HG03139 (cell line): ENCODE measurements at regions not wholly inside any gene's neighbourhood (a gene's known extent, or its start where the extent isn't known, plus 50 kb on each side); places are given as distances from the start of the nearest gene placed in this dataset.

Experiments used
- ATAC-seq: cut with Tn5 transposase; IDR thresholded peaks from one replicate; pipeline ENCODE4 v1.9.1; 2021; ENCODE audit not compliant: unreplicated experiment

DNA sequence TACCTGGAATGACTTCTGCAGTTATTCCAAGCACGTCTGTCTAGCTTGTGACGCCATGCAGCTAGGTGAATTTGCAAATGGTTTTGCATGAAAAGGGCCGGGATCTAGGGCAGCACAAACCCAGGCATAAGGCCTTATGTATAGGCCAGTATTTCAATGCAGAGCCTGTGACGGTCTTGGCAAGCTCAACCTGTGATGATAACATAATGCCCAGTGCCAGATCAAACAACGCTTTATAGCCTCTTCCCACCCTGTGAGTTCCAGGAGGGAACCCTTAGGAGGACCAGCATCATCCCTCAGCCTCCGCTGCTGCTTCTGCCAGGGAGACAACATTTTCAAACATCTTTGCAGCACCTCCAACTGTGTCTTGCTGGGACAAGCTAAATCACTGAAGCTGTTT lies 390.7 kb downstream of the INHBA start:
- no peak for ATAC-seq

DNA sequence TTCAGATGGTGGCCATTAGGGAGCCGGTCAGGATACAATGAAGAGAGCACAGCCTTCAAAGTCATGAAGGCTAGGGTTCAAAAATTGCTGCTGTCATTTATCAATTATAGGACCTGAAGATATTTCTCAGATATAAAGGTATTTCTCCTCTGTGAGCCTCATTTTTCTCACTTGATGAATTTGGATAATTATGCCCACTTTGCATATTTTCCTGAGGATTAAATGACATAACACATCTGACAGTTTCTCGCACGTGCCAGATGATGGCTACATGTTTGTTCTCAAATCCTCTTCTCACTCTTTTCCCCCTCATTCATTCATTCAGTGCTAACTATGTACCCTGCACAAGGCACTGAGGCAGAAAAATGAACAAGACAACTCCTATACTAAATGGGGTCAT lies 391.6 kb downstream of the INHBA start:
- no peak for ATAC-seq

DNA sequence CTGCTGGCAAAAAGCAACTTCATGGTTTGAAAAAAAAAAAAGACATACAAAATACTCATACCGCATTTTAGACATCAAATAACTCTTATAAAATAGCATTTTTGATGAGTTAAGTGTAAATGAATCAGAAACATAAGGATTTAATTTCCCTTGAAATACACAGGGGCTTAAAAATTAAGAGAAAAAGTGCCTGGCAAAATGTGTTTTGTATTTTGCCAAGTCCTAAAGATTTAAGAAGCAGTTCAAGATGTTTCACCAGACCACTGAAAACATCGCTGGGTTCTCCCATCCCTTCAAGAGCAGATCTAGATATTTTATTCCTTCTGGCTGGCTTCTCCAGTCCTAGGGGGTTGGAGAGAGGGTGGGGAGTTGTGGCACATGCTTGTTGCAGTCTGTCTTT lies 396.4 kb downstream of the INHBA start:
- ATAC-seq, result no peak

DNA sequence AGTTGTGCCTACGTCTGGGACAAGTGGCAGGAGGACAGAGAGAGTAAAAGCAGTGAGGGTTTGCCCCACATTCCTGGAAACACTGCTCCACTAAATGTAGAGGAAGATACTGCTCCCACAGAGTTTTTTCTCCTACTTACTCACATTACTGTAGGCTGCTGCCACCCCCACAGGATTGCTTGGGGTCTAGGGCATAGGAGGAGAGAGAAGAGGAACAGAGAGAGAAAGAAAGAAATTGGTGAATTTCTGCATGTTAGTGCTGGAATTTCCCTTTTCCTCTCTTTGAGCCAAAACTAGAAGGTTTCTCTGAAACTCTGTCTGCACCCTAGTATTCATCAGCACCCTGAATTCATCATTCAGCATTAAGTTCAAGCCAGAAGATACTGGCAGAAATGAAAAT lies 397.9 kb downstream of the INHBA start:
- no peak for ATAC-seq

DNA sequence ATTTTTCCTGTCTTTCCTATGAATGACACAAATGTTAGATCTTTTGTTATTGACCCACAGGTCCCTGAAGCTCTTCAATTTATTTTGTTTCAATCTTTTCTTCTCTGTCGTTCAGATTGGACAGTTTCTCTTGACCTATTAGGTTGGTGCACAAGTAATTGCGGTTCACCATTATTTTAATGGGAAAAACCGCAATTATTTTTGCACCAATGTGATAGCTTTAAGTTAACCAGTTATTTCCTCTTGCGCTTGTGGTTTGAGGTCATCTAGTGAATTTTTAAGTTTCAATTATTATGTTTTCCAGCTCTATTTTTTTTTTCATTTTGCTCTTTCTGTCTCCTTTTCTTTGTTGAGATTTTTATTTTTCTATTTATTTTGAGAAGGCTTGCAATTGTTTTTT lies 399.2 kb downstream of the INHBA start:
- ATAC-seq, result no peak

DNA sequence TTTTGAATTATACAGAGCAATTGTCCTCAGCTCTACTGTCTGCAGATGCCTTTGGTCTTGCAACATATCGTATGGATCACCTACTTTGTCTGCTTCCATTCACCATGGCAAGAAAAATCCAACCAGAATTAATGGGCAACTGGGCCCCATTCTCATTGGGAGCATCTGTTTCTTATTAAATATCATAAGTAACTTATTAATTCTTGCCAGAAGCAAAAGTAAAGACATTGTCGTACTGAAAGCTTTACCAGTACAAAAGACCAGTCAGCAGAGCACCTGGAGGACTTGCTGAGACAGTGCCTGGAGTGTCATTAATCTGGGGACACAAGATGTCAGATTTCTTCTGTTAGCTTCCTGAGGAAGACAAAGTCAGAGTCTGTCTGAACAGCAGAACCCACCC lies 404.5 kb downstream of the INHBA start:
- ATAC-seq, result no peak

DNA sequence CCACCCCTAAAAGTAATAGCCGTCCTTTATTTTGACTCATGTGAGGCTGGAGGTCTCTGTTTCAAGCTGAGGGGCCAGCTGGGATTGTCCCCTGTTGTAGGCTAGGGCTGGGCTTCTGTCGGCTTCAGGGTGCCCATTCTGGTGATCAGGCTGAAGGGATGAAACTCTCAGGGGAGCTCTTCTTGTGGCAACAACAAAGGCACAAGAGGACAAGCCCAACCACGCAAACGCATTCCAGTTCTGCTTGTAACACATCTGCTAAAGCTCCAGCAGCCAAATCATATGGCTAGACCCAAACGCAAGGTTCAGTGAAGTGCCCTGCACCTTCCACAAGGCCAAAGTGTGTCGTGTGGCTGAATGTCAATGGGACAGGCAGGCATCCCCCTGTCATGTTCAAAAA lies 405.7 kb downstream of the INHBA start:
- no peak for ATAC-seq

DNA sequence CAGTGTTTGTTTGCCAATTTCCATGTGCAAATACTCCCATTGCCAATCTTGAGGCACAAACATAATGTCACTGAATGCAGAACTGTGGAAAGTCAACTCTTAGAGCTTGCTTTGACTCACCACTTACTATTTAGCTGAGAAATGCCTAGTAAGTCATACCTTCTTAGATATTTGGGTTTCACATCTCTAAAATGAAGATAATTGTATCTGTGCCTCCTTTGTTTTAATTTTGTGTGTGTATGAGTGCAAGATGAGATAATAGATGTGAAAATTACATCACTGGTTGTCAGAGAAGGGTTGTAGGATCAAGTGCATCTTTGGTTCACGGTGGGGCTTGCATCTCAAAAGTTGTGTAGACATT lies 407.5 kb downstream of the INHBA start:
- ATAC-seq, result no peak

DNA sequence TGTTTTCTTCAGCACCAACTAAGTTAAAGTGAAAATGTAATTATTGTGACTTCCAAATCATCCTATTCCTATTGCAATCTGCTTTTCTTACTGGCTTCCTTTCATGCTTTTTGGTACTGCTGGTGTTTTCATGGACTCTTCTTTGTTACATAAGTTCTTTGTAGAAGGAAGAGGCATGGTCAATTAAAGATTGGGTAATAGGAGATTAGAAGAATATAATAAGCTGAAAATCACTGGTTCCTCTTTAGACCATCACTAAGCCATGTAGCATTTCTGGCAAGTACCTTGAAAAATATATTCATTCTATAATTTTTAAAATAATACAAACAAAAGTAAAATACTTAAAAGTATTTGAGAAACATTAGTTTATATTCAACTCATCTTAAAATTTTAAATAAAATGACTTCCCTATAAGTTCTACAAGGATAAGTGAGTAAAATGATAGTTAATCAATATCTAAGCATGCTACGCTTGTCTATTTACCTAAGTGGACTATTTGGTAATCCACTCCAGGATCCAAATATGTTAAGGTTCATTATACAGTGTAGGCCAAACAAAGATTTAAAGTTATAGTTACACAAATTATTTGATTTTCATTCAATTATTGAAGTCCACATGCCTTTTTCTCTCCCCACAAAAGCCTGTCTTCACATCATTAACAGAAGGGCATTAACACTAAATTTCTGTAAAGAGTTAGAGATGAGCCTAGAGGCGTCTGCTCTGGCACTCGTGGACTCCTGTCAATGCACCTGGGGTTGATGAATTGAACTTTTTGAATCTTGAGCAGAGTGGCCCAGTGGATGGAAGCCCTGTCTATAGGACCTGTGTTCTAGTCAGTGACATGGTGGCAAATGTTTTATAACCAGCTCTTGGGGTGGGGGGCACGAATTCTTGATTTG lies 408.1 kb downstream of the INHBA start:
- no peak for ATAC-seq

DNA sequence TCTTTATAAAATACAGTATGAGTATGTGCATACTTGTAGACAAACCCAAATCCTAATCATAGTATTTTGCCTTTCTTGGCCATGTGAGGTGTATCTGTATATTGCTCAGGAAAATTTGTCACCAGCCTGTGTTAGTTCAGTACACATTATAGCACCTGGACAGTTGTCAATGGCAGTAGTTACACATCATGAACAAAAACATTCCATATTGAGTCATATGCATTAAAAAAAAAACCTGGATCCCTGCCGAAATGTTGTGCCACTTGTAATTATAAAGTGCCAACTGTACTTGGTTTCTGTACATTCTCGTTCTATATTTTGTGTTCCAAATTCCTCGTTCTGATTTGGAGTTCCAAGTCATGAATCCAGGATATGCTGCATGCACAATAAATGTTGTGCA lies 410.4 kb downstream of the INHBA start:
- ATAC-seq, result no peak

DNA sequence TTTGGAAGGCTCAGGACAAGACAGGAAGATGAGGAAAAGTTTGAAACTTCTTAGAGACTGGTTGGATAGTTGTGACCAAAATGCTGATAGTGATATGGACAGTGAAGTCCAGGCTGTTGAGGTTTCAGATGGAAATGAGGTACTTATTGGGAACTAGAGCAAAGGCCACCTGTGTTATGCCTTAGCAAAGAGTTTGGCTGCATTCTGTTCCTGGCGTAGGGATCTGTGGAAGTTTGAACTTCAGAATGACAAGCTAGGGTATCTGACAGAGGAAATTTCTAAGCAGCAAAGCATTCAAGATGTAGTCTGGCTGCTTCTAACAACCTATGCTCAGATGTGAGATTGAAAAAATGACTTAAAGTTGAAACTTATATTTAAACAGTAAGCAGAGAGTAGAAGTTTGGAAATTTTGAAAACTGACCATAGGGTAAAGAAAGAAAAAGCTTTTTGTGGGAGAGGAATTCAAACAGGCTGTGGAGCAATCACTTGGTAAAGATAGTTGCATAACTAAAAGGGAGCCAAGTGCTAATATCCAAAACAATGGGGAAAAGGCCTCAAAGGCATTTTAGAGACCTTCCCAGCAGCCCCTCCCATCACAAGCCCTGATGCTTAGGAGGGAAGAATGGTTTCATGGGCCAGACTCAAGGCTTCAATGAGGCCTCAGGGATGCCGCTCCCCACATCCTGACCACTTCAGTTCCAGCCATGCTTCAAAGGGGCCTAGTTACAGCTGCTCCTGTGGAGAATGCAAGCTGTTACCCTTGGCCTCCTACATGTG lies 415.1 kb downstream of the INHBA start:
- ATAC-seq, result no peak

DNA sequence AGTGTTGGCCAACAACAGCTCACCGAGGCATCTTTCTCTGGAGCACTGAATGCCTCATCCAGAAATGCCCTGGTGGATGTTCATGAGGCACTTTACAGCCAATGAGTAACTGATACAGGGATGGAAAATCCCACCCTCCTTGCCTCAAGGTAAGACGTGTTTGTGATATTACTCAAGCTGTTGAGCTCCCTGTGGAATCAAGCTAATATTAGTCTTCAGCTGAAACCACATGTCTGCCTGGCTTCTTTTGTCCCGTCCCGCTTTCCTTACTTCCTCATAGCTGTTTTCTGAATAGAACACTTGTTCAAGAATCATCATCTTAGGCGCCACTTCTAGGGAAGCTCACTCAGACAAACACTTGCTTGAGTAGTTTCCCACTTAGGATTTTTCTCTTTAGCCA lies 422.4 kb downstream of the INHBA start:
- ATAC-seq, result no peak

DNA sequence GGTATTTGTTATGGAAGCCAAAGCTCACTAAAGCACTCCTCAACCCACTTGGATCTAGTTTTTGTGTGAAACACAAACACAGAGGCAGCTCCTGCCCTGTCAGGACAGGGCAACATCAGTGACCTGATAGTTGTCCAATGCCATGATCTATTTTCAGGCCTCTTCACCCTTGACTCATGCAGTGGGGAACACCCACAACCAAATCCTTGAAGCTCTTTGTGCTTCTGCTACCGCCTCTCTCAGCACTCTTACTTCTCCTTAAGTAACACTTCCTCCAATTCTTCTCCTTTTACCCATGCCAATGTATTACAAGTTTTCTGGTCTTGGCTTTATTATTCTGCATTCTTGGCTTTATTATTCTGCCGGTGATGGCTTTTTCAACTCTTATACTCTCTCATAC lies 425.3 kb downstream of the INHBA start:
- no peak for ATAC-seq

DNA sequence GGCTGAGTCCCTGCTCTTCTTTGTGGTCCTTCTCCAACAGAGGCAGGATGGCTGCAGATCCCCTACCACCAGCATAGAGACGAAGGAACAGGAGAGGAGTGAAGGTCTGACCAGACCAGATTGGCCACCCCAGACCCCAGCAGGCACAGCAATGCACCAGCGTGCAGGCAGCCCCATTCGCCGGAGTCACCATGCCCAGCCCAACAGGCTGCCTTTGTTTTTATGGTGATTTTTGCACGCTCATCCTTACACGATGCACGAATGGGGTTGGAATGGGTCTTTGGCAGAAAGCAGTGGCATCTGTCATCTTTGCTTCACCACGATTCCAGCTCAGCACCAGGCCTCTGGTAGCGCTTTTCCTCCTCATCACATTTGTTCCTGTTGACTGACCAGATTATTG lies 427.6 kb downstream of the INHBA start:
- ATAC-seq, result no peak

DNA sequence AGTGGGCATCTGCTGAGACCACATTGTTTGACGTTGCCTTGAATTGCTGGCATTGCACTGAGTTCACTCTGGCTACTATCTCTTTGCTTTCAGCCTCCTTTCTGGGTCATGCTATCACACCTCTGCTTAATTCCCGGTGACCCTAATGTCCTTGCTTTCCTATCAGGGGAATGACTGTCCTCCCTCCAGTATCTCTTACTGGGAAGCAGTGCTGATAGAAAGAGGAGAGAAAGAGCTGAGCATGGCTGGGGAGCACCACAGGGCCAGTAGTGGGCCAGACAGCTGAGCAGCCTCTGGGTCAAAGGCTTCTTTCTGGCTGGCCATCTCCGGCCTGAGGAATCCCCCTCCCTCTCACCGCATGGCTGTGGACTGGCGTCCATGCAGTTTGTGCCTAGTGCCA lies 428.7 kb downstream of the INHBA start:
- no peak for ATAC-seq

DNA sequence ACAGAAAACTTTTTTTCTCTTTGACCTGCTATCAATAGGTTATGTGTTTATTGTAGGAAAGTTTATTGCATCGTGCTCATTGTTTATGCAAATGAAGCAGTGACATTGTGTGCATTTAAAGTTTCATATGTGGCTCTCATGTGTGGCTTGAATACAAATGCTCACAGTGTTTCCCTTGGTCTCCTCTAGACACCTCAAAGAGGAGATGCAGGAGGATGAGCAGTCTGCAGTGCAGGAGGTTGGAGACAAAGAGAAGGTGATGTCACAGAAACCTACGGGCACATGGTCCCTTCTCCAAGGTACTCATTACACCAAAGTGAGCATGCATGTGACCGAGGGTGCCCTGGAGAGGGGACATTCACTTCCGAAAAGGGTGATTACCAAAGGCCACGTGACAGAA lies 430.2 kb downstream of the INHBA start:
- ATAC-seq, result no peak

DNA sequence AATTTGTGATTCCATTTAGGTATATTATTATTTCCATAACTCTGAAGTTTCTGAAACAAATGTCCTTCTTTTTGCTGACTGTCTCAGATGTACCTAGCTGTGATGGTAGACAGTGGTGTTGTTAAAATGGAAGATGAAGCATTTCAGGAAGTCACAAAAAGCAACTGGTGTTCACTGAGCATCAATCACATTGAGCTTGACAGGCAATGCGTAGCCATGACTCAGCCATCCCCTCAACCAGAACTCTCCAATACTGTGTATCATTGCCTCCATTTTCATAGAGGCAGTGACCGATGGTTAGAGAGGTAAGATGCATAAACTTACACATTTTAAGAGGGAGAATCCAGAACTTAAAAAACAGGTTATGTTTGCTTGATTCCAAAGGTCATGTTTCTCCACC lies 434.0 kb downstream of the INHBA start:
- ATAC-seq, result no peak

DNA sequence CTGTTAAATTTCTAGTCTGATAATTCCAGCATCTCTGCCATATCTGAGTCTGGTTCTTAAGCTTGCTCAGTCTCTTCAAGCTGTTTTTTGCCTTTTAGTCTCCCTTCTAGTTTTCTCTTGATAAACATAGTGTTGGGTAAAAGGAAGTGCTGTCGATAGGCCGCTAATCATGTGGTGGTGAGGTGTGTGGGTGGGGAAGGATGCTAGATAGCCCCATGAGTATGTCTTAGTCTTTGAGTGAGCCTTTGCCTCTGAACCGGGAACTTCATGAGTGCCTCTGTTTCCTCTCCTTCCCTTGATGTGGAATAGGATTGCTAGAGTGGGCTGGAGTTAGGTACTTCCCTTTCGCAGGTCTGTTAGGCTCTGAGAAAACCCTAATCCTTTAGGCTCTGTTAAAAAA lies 441.8 kb downstream of the INHBA start:
- no peak for ATAC-seq

DNA sequence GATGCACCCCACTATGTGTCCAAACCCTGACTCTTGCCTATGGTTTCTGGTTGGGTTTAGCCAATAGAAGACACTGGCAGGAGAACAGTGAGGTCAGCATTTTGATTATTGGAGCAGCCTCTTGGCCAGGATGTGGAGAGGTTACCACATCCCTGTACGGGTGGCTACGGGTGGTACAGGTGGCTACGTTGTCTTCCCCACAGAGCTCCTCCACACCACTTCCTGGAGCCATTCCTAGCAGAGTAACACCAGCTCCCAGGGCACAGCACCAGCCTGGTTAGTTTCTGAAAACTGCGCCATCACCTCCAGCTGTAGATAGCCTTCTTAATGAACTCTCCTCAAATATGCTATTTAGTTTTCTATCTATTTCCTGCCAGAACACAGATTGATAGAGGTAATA lies 445.2 kb downstream of the INHBA start:
- ATAC-seq, result no peak

DNA sequence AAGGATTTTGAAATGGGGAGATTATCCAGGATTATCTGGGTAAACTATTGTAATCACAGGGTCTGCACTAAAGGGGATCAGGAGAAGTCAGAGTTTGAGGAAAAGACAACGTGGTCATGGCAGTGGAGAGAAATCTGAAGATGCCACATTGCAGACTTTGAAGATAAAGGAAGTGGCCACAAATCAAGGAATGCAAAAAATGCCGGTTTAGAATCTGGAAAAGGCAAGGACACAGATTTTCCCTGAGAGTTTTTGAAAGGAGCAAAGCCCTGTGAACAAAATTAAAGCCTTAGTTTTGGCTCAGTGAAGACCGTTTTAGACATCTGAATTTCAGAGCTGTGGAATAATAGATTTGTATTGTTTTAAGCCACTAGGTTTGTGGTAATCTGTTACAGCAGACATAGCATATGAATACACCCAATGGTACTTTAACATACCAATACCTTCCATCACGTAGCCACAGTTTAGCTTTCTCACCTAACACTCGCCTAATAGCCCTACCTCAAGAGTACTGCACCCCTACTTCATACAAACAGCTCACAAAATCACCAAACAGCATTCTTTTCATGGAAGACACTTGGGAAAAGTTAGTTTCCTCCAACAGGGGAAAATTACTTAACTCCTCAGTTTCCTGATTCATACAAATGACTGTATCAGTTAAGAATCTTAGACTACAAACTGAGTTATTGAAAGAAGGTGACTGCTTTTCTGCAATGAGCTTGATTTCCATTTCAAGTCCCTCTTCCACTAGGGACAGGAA lies 446.5 kb downstream of the INHBA start:
- no peak for ATAC-seq

DNA sequence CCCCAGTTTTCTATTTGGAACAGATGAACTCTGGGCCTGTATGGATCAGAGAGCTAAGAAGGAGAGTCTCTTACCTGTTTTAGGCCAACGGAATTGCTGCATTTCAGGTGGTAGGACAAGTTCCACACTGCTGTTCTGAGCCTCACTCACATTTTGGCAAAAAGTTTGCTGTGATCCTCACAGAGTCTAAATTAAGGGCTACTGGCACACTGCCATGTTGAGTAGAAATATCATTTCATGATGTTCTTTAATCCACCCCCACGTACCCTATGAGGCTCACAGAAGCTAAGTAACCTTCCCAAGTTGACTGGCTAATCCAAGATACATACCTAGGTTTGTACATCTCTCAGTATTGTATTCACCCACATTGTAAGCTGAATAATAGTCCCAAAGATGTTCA lies 447.2 kb downstream of the INHBA start:
- no peak for ATAC-seq

DNA sequence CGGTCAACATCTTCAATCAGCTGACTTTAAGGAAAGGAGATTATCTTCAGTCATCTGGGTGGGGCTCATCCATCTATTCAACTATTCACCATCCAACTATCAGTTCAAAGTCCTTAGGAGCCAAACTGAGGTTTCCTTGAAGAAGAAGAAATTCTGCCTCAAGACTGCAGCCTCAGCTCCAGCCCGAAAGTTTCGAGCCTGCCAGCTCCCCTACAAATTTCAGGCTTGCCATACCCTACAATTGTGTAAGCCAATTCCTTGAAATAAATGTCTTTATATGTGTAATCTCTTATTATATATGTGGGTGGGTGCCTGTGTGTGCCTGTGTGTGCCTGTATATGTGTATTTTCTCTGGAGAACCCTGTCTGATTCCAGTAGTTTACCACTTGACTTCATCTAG lies 447.8 kb downstream of the INHBA start:
- ATAC-seq, result no peak
